ENCODE measurements at regions not wholly inside any gene's neighbourhood (a gene's known extent, or its start where the extent isn't known, plus 50 kb on each side); places are given as distances from the start of the nearest gene placed in this dataset.

- Histone ChIP-seq H3K9me3 (ENCODE audit: control insufficient read depth, low read length) (no peaks in the 10 kb centered on the region), H3K4me3 (ENCODE audit: insufficient read depth in 1 of 2, low read depth in 1 of 2, low read length in 2 of 2) (no peak overlapping the region), H2BK15ac (ENCODE audit: low read depth, poor library complexity, severe bottlenecking) (no peak overlapping the region), H3K79me1 (replicated peaks; ENCODE audit: low read length, poor library complexity, severe bottlenecking) (no peaks in the 10 kb centered on the region), H3K9ac (ENCODE audit: low read length) (no peak overlapping the region), H2BK5ac (ENCODE audit: low read depth, low read length, poor library complexity, severe bottlenecking) (no peak overlapping the region), H4K8ac (ENCODE audit: low read length) (no peak overlapping the region), H2BK12ac (ENCODE audit: low read length in 2 of 2) (no peak overlapping the region), H3K23ac (ENCODE audit: low read length in 2 of 2) (no peak overlapping the region), H2BK120ac (ENCODE audit: low read depth, low read length) (no peak overlapping the region), H2AK5ac (ENCODE audit: low read length, severe bottlenecking) (no peak overlapping the region), H3K36me3 (ENCODE audit: control insufficient read depth in 1 of 2, insufficient read depth in 2 of 2, low read depth in 1 of 2, low read length in 2 of 2) (no peaks in the 10 kb centered on the region), H4K91ac (ENCODE audit: low read length) (no peak overlapping the region), H3K4ac (ENCODE audit: low read depth in 1 of 2, low read length in 2 of 2) (no peak overlapping the region), H3K27ac (ENCODE audit: low read length, poor library complexity, severe bottlenecking) (no peak overlapping the region), H3K18ac (ENCODE audit: low read depth in 1 of 2, low read length in 2 of 2) (no peak overlapping the region), H3K27me3 (ENCODE audit: control insufficient read depth in 1 of 2, insufficient read depth in 1 of 2, low read length in 2 of 2) (no peaks in the 10 kb centered on the region), H3K14ac (ENCODE audit: low read length in 2 of 2) (peak overlapping the region in 1 of 2 experiments; percentile 35), H3K4me2 (ENCODE audit: low read length, poor library complexity, severe bottlenecking) (no peak overlapping the region), H3K4me1 (ENCODE audit: control insufficient read depth, insufficient read depth, low read depth, low read length) (peaks cover 50% of the 10 kb centered on the region), H2AFZ (ENCODE audit: low read depth, low read length) (no peak overlapping the region)
- DNase-seq = no peak
- 89% methylated on average over 24 of the region's 24 CpGs for WGBS
Measured at GRCh38 chr15:31263751-31264558, 62.7 kb upstream of the KLF13 start.

DNA sequence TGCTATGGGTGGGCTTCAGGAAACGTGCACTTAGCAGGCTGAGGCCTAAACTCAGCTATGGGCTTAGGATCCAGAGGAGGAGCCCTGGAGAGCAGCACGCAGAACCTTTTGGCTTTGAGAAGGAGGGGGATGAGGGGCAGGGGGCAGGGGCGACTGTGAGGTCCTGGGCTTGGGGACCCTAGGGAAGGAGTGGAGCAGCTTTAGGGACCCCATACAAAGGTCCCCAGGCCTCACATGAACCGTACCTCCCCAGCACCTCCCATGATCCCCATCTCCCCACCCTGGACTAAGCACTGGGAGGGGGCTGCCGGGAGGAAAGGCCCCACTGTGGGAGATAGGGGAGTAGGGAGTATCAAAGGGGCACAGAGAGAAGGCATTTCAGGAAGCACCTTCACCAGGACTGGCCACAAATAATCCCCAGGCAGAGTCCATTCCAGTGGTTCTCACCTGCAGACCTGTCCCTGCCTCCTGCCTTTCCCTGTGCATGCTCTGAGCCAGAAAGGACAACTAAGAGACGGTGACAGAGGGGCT, 62.0 kb upstream of the KLF13 start:
- Histone ChIP-seq H2AFZ (ENCODE audit: low read depth, low read length) (no peak overlapping the region), H4K91ac (ENCODE audit: low read length) (no peak overlapping the region), H2BK12ac (ENCODE audit: low read length in 2 of 2) (no peak overlapping the region), H3K79me1 (replicated peaks; ENCODE audit: low read length, poor library complexity, severe bottlenecking) (no peaks in the 10 kb centered on the region), H3K27ac (ENCODE audit: low read length, poor library complexity, severe bottlenecking) (no peak overlapping the region), H3K27me3 (ENCODE audit: control insufficient read depth in 1 of 2, insufficient read depth in 1 of 2, low read length in 2 of 2) (no peaks in the 10 kb centered on the region), H3K4me3 (ENCODE audit: insufficient read depth in 1 of 2, low read depth in 1 of 2, low read length in 2 of 2) (no peak overlapping the region), H2BK5ac (ENCODE audit: low read depth, low read length, poor library complexity, severe bottlenecking) (no peak overlapping the region), H3K4ac (ENCODE audit: low read depth in 1 of 2, low read length in 2 of 2) (no peak overlapping the region), H3K14ac (ENCODE audit: low read length in 2 of 2) (peak overlapping the region in 1 of 2 experiments; percentile 35), H2BK120ac (ENCODE audit: low read depth, low read length) (no peak overlapping the region), H3K4me1 (ENCODE audit: control insufficient read depth, insufficient read depth, low read depth, low read length) (peaks cover 50% of the 10 kb centered on the region), H2BK15ac (ENCODE audit: low read depth, poor library complexity, severe bottlenecking) (no peak overlapping the region), H3K18ac (ENCODE audit: low read depth in 1 of 2, low read length in 2 of 2) (no peak overlapping the region), H3K9me3 (ENCODE audit: control insufficient read depth, low read length) (no peaks in the 10 kb centered on the region), H4K8ac (ENCODE audit: low read length) (no peak overlapping the region), H3K23ac (ENCODE audit: low read length in 2 of 2) (no peak overlapping the region), H2AK5ac (ENCODE audit: low read length, severe bottlenecking) (peak overlapping the region; percentile 7), H3K9ac (ENCODE audit: low read length) (no peak overlapping the region), H3K4me2 (ENCODE audit: low read length, poor library complexity, severe bottlenecking) (no peak overlapping the region), H3K36me3 (ENCODE audit: control insufficient read depth in 1 of 2, insufficient read depth in 2 of 2, low read depth in 1 of 2, low read length in 2 of 2) (no peaks in the 10 kb centered on the region)
- no peak for DNase-seq
- WGBS = 77% methylated on average over 2 of the region's 6 CpGs

GRCh38 chr15:31265090-31265870, 61.4 kb upstream of the KLF13 start:
- H2AK5ac ChIP-seq (ENCODE audit: low read length, severe bottlenecking) = peak overlapping the region; percentile 7
- H4K8ac ChIP-seq (ENCODE audit: low read length) = no peak overlapping the region
- H3K79me1 ChIP-seq (replicated peaks; ENCODE audit: low read length, poor library complexity, severe bottlenecking) = no peaks in the 10 kb centered on the region
- H3K36me3 ChIP-seq (ENCODE audit: control insufficient read depth in 1 of 2, insufficient read depth in 2 of 2, low read depth in 1 of 2, low read length in 2 of 2) = no peaks in the 10 kb centered on the region
- H3K27me3 ChIP-seq (ENCODE audit: control insufficient read depth in 1 of 2, insufficient read depth in 1 of 2, low read length in 2 of 2) = no peaks in the 10 kb centered on the region
- H3K18ac ChIP-seq (ENCODE audit: low read depth in 1 of 2, low read length in 2 of 2) = no peak overlapping the region
- no peak overlapping the region for H2BK5ac ChIP-seq (ENCODE audit: low read depth, low read length, poor library complexity, severe bottlenecking)
- H4K91ac ChIP-seq (ENCODE audit: low read length) = no peak overlapping the region
- H3K23ac ChIP-seq (ENCODE audit: low read length in 2 of 2) = no peak overlapping the region
- no peak overlapping the region for H2BK15ac ChIP-seq (ENCODE audit: low read depth, poor library complexity, severe bottlenecking)
- H3K27ac ChIP-seq (ENCODE audit: low read length, poor library complexity, severe bottlenecking) = no peak overlapping the region
- no peak overlapping the region for H3K4ac ChIP-seq (ENCODE audit: low read depth in 1 of 2, low read length in 2 of 2)
- H3K14ac ChIP-seq (ENCODE audit: low read length in 2 of 2) = no peak overlapping the region
- no peak overlapping the region for H3K4me3 ChIP-seq (ENCODE audit: insufficient read depth in 1 of 2, low read depth in 1 of 2, low read length in 2 of 2)
- no peak overlapping the region for H3K9ac ChIP-seq (ENCODE audit: low read length)
- no peak overlapping the region for H2AFZ ChIP-seq (ENCODE audit: low read depth, low read length)
- no peak overlapping the region for H2BK12ac ChIP-seq (ENCODE audit: low read length in 2 of 2)
- H3K9me3 ChIP-seq (ENCODE audit: control insufficient read depth, low read length) = no peaks in the 10 kb centered on the region
- H3K4me1 ChIP-seq (ENCODE audit: control insufficient read depth, insufficient read depth, low read depth, low read length) = peaks cover 50% of the 10 kb centered on the region
- 83% methylated on average over 21 of the region's 21 CpGs for WGBS
- H3K4me2 ChIP-seq (ENCODE audit: low read length, poor library complexity, severe bottlenecking) = no peak overlapping the region
- H2BK120ac ChIP-seq (ENCODE audit: low read depth, low read length) = no peak overlapping the region
- no peak for DNase-seq

Measured in mesenchymal stem cell (in vitro differentiated cells and primary cell).